Uterus (tissue), 2 donors: ENCODE measurements at regions not wholly inside any gene's neighbourhood (a gene's known extent, or its start where the extent isn't known, plus 50 kb on each side); places are given as distances from the start of the nearest gene placed in this dataset.

Experiments
- CTCF ChIP-seq, 4 experiments: fragments of 200-600 bp in 2 of 4; fragments of 450-650 bp in 2 of 4; sonication (generic) in 2 of 4; IDR thresholded peaks; one replicate each; pipeline ENCODE4 v1.5.1; 2016 to 2019; ENCODE audit warnings: antibody characterized with exemption in 4 of 4, mild to moderate bottlenecking in 2 of 4, moderate library complexity in 1 of 4
- POLR2A ChIP-seq, 2 donors: fragments of 450-650 bp; IDR thresholded peaks; one replicate each; pipeline ENCODE4 v1.6.1; 2016; ENCODE audit warnings: antibody characterized with exemption in 2 of 2, mild to moderate bottlenecking in 1 of 2, moderate library complexity in 1 of 2

DNA sequence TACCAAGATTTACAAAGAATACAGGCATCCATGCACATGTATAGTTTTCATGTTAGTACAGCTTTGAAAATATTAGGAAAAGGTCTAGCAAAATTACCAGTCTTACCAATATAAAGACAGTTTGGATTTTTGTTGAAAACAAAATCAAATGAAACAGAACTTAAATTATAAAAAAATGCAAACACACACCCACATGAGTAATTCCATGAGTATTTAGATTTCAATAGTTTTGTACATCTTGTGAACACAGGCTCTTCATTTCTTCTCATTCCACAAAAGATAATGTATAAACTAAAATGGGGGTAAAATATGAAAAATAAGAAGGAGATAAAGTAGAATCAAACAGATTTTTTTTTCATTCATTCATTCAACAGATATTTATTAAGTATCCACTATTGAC lies 682.2 kb upstream of the ANKRD30A start:
- TF ChIP-seq CTCF (IDR thresholded peaks at IDR 0.05), result no peak
- no peak for TF ChIP-seq POLR2A (IDR thresholded peaks at IDR 0.05)
